WTC11 (cell line): ENCODE measurements at regions not wholly inside any gene's neighbourhood (a gene's known extent, or its start where the extent isn't known, plus 50 kb on each side); places are given as distances from the start of the nearest gene placed in this dataset.

Experiments used
- ATAC-seq: fragments of 200-7000 bp; cut with Tn5 transposase; 2 replicates; pipeline ENCODE4 v1.10.0; 2021; ENCODE audit warnings: mild to moderate bottlenecking, moderate library complexity
- CTCF ChIA-PET: fragments of 300-600 bp; sonication (Branson Sonifier 250); formaldehyde crosslinking; loops from one replicate; lab custom pipeline; 2021; ENCODE audit warnings: antibody characterized with exemption; lab: Charles Lee
- POLR2A ChIA-PET: fragments of 350-600 bp; sonication (Branson Sonifier 250); formaldehyde crosslinking; loops from one replicate; lab custom pipeline; 2021; ENCODE audit warnings: antibody characterized with exemption; lab: Charles Lee
- DNase-seq: peaks from one replicate; pipeline ENCODE4 v3.0.0; 2021; ENCODE audit warnings: low spot score
- H3K27ac Mint-ChIP-seq: 2 replicates; pipeline ENCODE4 v1.8.0; 2021; ENCODE audit warnings: mixed read lengths
- H3K27me3 Mint-ChIP-seq: 2 replicates; pipeline ENCODE4 v1.8.0; 2021; ENCODE audit warnings: low read depth, mild to moderate bottlenecking, moderate library complexity, mixed read lengths
- H3K36me3 Mint-ChIP-seq: 2 replicates; pipeline ENCODE4 v1.8.0; 2021; ENCODE audit warnings: mixed read lengths
- H3K4me1 Mint-ChIP-seq: 2 replicates; pipeline ENCODE4 v1.8.0; 2022; ENCODE audit warnings: mixed read lengths
- H3K4me3 Mint-ChIP-seq: 2 replicates; pipeline ENCODE4 v1.8.0; 2021; ENCODE audit warnings: mild to moderate bottlenecking, moderate library complexity, mixed read lengths
- H3K9me3 Mint-ChIP-seq: 2 replicates; pipeline ENCODE4 v1.8.0; 2021; ENCODE audit warnings: mixed read lengths
- AFF4 ChIP-seq: sonication (generic); formaldehyde crosslinking; IDR thresholded peaks from 2 replicates; pipeline ENCODE4 v1.8.1; 2023; ENCODE audit warnings: mild to moderate bottlenecking, missing genetic modification reagents, borderline replicate concordance
- GABPB1 ChIP-seq: sonication (generic); formaldehyde crosslinking; IDR thresholded peaks from 2 replicates; pipeline ENCODE4 v1.8.1; 2023; ENCODE audit warnings: mild to moderate bottlenecking, missing genetic modification reagents
- GRHL2 ChIP-seq: fragments of 250-450 bp; sonication (Bioruptor Pico); IDR thresholded peaks from 2 replicates; pipeline ENCODE4 v1.8.0; 2022; ENCODE audit warnings: mild to moderate bottlenecking, moderate library complexity; ENCODE audit not compliant: insufficient replicate concordance, severe bottlenecking
- GTF2I ChIP-seq: fragments of 250-450 bp; sonication (Bioruptor Pico); conservative IDR thresholded peaks from 2 replicates; pipeline ENCODE4 v1.4.0; 2021; ENCODE audit warnings: mild to moderate bottlenecking
- NR1H2 ChIP-seq: sonication (generic); formaldehyde crosslinking; IDR thresholded peaks from 2 replicates; pipeline ENCODE4 v1.9.0; 2021; ENCODE audit warnings: mild to moderate bottlenecking, moderate library complexity, missing genetic modification reagents
- TCF7 ChIP-seq: sonication (generic); formaldehyde crosslinking; IDR thresholded peaks from 2 replicates; pipeline ENCODE4 v1.8.0; 2022; ENCODE audit warnings: mild to moderate bottlenecking, low read depth, missing genetic modification reagents, moderate library complexity
- ZNF232 ChIP-seq: sonication (generic); formaldehyde crosslinking; IDR thresholded peaks from 2 replicates; pipeline ENCODE4 v1.8.0; 2022; ENCODE audit warnings: mild to moderate bottlenecking, missing genetic modification reagents
- ZNF263 ChIP-seq: sonication (generic); formaldehyde crosslinking; IDR thresholded peaks from 2 replicates; pipeline ENCODE4 v1.8.1; 2022; ENCODE audit warnings: low read depth, mild to moderate bottlenecking, moderate library complexity, missing genetic modification reagents
- ZNF416 ChIP-seq: fragments of 250-450 bp; sonication (Bioruptor Pico); IDR thresholded peaks from 2 replicates; pipeline ENCODE4 v1.9.0; 2021; ENCODE audit warnings: mild to moderate bottlenecking, inconsistent platforms
- ZNF425 ChIP-seq: fragments of 250-450 bp; sonication (Bioruptor Pico); conservative IDR thresholded peaks from 2 replicates; pipeline ENCODE4 v1.9.0; 2021; ENCODE audit warnings: mild to moderate bottlenecking
- TF ChIP-seq, protein P1 (sequence below): fragments of 250-450 bp; sonication (Bioruptor Pico); IDR thresholded peaks from 2 replicates; pipeline ENCODE4 v1.9.0; 2021; ENCODE audit warnings: mild to moderate bottlenecking
- TF ChIP-seq, protein P2 (sequence below): sonication (generic); formaldehyde crosslinking; IDR thresholded peaks from 2 replicates; pipeline ENCODE4 v1.8.1; 2023; ENCODE audit warnings: mild to moderate bottlenecking, moderate library complexity, missing genetic modification reagents
- TF ChIP-seq, protein P3 (sequence below): fragments of 250-450 bp; sonication (Bioruptor Pico); IDR thresholded peaks from 2 replicates; pipeline ENCODE4 v1.8.0; 2021; ENCODE audit warnings: mild to moderate bottlenecking
- TF ChIP-seq, protein P4 (sequence below): sonication (generic); formaldehyde crosslinking; IDR thresholded peaks from 2 replicates; pipeline ENCODE4 v1.8.1; 2022; ENCODE audit warnings: missing genetic modification reagents, borderline replicate concordance
- TF ChIP-seq, protein P5 (sequence below): sonication (generic); formaldehyde crosslinking; IDR thresholded peaks from 2 replicates; pipeline ENCODE4 v1.8.0; 2022; ENCODE audit warnings: mild to moderate bottlenecking, missing genetic modification reagents

GRCh38 chr2:164224007-164224406 is 397.3 kb downstream of the GRB14 start:
- POLR2A ChIA-PET: no interaction called here
- CTCF ChIA-PET: no interaction called here
- no peaks in the 10 kb centered on the region for H3K9me3 Mint-ChIP-seq
- no peak overlapping the region for H3K4me3 Mint-ChIP-seq
- no peak for TF ChIP-seq ZNF232 (CRISPR knock-in tag)
- TF ChIP-seq, protein P1, sequence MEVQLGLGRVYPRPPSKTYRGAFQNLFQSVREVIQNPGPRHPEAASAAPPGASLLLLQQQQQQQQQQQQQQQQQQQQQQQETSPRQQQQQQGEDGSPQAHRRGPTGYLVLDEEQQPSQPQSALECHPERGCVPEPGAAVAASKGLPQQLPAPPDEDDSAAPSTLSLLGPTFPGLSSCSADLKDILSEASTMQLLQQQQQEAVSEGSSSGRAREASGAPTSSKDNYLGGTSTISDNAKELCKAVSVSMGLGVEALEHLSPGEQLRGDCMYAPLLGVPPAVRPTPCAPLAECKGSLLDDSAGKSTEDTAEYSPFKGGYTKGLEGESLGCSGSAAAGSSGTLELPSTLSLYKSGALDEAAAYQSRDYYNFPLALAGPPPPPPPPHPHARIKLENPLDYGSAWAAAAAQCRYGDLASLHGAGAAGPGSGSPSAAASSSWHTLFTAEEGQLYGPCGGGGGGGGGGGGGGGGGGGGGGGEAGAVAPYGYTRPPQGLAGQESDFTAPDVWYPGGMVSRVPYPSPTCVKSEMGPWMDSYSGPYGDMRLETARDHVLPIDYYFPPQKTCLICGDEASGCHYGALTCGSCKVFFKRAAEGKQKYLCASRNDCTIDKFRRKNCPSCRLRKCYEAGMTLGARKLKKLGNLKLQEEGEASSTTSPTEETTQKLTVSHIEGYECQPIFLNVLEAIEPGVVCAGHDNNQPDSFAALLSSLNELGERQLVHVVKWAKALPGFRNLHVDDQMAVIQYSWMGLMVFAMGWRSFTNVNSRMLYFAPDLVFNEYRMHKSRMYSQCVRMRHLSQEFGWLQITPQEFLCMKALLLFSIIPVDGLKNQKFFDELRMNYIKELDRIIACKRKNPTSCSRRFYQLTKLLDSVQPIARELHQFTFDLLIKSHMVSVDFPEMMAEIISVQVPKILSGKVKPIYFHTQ (CRISPR knock-in tag): no peak
- TF ChIP-seq NR1H2: no peak
- TF ChIP-seq, protein P2, sequence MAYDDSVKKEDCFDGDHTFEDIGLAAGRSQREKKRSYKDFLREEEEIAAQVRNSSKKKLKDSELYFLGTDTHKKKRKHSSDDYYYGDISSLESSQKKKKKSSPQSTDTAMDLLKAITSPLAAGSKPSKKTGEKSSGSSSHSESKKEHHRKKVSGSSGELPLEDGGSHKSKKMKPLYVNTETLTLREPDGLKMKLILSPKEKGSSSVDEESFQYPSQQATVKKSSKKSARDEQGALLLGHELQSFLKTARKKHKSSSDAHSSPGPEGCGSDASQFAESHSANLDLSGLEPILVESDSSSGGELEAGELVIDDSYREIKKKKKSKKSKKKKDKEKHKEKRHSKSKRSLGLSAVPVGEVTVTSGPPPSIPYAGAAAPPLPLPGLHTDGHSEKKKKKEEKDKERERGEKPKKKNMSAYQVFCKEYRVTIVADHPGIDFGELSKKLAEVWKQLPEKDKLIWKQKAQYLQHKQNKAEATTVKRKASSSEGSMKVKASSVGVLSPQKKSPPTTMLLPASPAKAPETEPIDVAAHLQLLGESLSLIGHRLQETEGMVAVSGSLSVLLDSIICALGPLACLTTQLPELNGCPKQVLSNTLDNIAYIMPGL: no peak
- no peak for TF ChIP-seq ZNF416
- no peak for TF ChIP-seq ZNF425 (CRISPR knock-in tag)
- TF ChIP-seq ZNF263 (CRISPR knock-in tag): no peak
- TF ChIP-seq GRHL2 (CRISPR knock-in tag): no peak
- TF ChIP-seq GABPB1 (CRISPR knock-in tag): no peak
- TF ChIP-seq, protein P3, sequence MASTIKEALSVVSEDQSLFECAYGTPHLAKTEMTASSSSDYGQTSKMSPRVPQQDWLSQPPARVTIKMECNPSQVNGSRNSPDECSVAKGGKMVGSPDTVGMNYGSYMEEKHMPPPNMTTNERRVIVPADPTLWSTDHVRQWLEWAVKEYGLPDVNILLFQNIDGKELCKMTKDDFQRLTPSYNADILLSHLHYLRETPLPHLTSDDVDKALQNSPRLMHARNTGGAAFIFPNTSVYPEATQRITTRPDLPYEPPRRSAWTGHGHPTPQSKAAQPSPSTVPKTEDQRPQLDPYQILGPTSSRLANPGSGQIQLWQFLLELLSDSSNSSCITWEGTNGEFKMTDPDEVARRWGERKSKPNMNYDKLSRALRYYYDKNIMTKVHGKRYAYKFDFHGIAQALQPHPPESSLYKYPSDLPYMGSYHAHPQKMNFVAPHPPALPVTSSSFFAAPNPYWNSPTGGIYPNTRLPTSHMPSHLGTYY (CRISPR knock-in tag): no peak
- TF ChIP-seq, protein P4, sequence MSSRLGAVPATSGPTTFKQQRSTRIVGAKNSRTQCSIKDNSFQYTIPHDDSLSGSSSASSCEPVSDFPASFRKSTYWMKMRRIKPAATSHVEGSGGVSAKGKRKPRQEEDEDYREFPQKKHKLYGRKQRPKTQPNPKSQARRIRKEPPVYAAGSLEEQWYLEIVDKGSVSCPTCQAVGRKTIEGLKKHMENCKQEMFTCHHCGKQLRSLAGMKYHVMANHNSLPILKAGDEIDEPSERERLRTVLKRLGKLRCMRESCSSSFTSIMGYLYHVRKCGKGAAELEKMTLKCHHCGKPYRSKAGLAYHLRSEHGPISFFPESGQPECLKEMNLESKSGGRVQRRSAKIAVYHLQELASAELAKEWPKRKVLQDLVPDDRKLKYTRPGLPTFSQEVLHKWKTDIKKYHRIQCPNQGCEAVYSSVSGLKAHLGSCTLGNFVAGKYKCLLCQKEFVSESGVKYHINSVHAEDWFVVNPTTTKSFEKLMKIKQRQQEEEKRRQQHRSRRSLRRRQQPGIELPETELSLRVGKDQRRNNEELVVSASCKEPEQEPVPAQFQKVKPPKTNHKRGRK (CRISPR knock-in tag): no peak
- TF ChIP-seq, all 79 proteins: peak for 0
- no peak for ATAC-seq
- Mint-ChIP-seq H3K36me3 (no peaks in the 10 kb centered on the region), H3K4me1 (0 out of 2 replicates have a peak, but pooled peaks cover 3% of the 10 kb centered on the region), H3K27ac (no peak overlapping the region), H3K27me3 (no peaks in the 10 kb centered on the region)
- DNase-seq: no peak

DNA sequence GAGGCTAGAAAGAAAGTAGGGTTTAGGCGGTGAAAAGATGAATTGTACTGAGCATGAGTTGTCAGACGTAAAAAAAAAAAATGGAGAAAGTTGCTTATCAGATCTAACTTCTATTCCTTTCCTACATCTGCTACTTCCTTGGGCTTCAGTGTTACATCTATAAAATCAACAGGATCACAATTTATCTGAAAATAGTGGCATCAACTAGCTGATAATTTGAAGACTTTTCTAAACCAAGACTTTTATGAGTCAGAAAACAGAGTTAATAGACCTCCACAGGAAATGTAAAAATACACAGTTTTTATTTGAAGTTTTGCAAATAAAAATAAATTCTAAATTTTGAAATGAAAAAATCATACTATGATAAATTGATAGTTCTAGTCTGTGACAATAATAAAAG is 399.8 kb downstream of the GRB14 start:
- POLR2A ChIA-PET: no interaction called here
- TF ChIP-seq TCF7 (CRISPR knock-in tag): no peak
- no peak for TF ChIP-seq AFF4
- TF ChIP-seq ZNF425 (CRISPR knock-in tag): no peak
- TF ChIP-seq, protein P5, sequence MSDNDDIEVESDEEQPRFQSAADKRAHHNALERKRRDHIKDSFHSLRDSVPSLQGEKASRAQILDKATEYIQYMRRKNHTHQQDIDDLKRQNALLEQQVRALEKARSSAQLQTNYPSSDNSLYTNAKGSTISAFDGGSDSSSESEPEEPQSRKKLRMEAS: no peak
- TF ChIP-seq GTF2I (CRISPR knock-in tag): no peak

More for the DNA sequence above, 399.8 kb downstream of the GRB14 start:
- Mint-ChIP-seq H3K4me3 (no peak overlapping the region), H3K4me1 (peaks cover 9% of the 10 kb centered on the region), H3K27me3 (no peaks in the 10 kb centered on the region), H3K27ac (no peak overlapping the region; the same call in 1 of the 2 replicates), H3K36me3 (no peaks in the 10 kb centered on the region), H3K9me3 (no peaks in the 10 kb centered on the region)
- ATAC-seq (no peak), DNase-seq (no peak)
- CTCF ChIA-PET: no interaction called here
